ENCODE measurements at regions not wholly inside any gene's neighbourhood (a gene's known extent, or its start where the extent isn't known, plus 50 kb on each side); places are given as distances from the start of the nearest gene placed in this dataset.

GRCh38 chr7:131859147-131859821 is 302.9 kb upstream of the PODXL start:
- Histone ChIP-seq H3K36me3 (ENCODE audit: insufficient read depth, low read length) (no peaks in the 10 kb centered on the region), H3K27me3 (ENCODE audit: control insufficient read depth in 1 of 2, insufficient read depth in 2 of 2, low read length in 2 of 2) (no peaks in the 10 kb centered on the region), H3K9me3 (ENCODE audit: control insufficient read depth in 1 of 2, insufficient read depth in 1 of 2, low read length in 2 of 2) (peaks cover 0 to 3% of the 10 kb centered on the region in 2 experiments), H3K4me1 (ENCODE audit: insufficient read depth, low read length) (no peaks in the 10 kb centered on the region), H3K27ac (ENCODE audit: low read depth in 1 of 2, low read length in 2 of 2) (no peak overlapping the region), H3K4me3 (ENCODE audit: low read length) (no peak overlapping the region)
- no peak overlapping the region for H3K4me3 Mint-ChIP-seq
- no peaks in the 10 kb centered on the region for H3K4me1 Mint-ChIP-seq (ENCODE audit: low read depth)
- ATAC-seq (ENCODE audit: poor library complexity) (no peak), DNase-seq (peak in 9 of 14 experiments; percentile 6 to 40 (median 12))
- H3K36me3 Mint-ChIP-seq (ENCODE audit: low read depth), result no peaks in the 10 kb centered on the region
- H3K9me3 Mint-ChIP-seq, result no peaks in the 10 kb centered on the region
- ChIA-PET CTCF (interaction anchor here (1.0 to 1.3 kb wide), 2 partner anchors 8 to 10 kb away, joined by 3 read pairs; no protein-coding TSS in a partner anchor), POLR2A (no interaction called here)
- H3K27me3 Mint-ChIP-seq, result peaks cover 6% of the 10 kb centered on the region
- intact Hi-C loops (cut with DNase I, micrococcal nuclease), result loop anchor here in 1 of 2 experiments (5.0 to 10.0 kb wide), 2 partner anchors 1486 to 1573 kb away; no protein-coding TSS in a partner anchor
- peak; percentile 68 for TF ChIP-seq CTCF (IDR thresholded peaks at IDR 0.05)
- H3K27ac Mint-ChIP-seq, result no peak overlapping the region

- Mint-ChIP-seq H3K4me3 (no peak overlapping the region), H3K9me3 (no peaks in the 10 kb centered on the region), H3K27ac (no peak overlapping the region), H3K4me1 (ENCODE audit: low read depth) (no peaks in the 10 kb centered on the region), H3K27me3 (peaks cover 6% of the 10 kb centered on the region), H3K36me3 (ENCODE audit: low read depth) (no peaks in the 10 kb centered on the region)
- CTCF ChIA-PET, result interaction anchor here (1.3 kb wide), 1 partner anchor 10 kb away, joined by 3 read pairs; no protein-coding TSS in a partner anchor
- Histone ChIP-seq H3K9me3 (ENCODE audit: control insufficient read depth in 1 of 2, insufficient read depth in 1 of 2, low read length in 2 of 2) (peaks cover 0 to 4% of the 10 kb centered on the region in 2 experiments), H3K27ac (ENCODE audit: low read depth in 1 of 2, low read length in 2 of 2) (no peak overlapping the region), H3K4me3 (ENCODE audit: low read length) (no peak overlapping the region), H3K27me3 (ENCODE audit: control insufficient read depth in 1 of 2, insufficient read depth in 2 of 2, low read length in 2 of 2) (no peaks in the 10 kb centered on the region), H3K4me1 (ENCODE audit: insufficient read depth, low read length) (no peaks in the 10 kb centered on the region), H3K36me3 (ENCODE audit: insufficient read depth, low read length) (no peaks in the 10 kb centered on the region)
- DNase-seq, result no peak
- intact Hi-C loops (cut with DNase I, micrococcal nuclease), result loop anchor here in 1 of 2 experiments (5.0 to 10.0 kb wide), 2 partner anchors 1486 to 1574 kb away; no protein-coding TSS in a partner anchor
- no peak for TF ChIP-seq CTCF (IDR thresholded peaks at IDR 0.05)
- POLR2A ChIA-PET, result no interaction called here
- ATAC-seq (ENCODE audit: poor library complexity), result no peak
Measured at GRCh38 chr7:131858611-131859010, 302.2 kb upstream of the PODXL start.

- Mint-ChIP-seq H3K36me3 (ENCODE audit: low read depth) (no peaks in the 10 kb centered on the region), H3K4me3 (no peak overlapping the region), H3K27ac (no peak overlapping the region), H3K27me3 (peaks cover 26% of the 10 kb centered on the region), H3K9me3 (no peaks in the 10 kb centered on the region), H3K4me1 (ENCODE audit: low read depth) (no peaks in the 10 kb centered on the region)
- H3K9me3 ChIP-seq (ENCODE audit: control insufficient read depth in 1 of 2, insufficient read depth in 1 of 2, low read length in 2 of 2), result peaks cover 0 to 3% of the 10 kb centered on the region in 2 experiments
- intact Hi-C loops (cut with DNase I, micrococcal nuclease), result no loop called here
- H3K27me3 ChIP-seq (ENCODE audit: control insufficient read depth in 1 of 2, insufficient read depth in 2 of 2, low read length in 2 of 2), result no peaks in the 10 kb centered on the region
- DNase-seq (no peak), ATAC-seq (ENCODE audit: poor library complexity) (no peak)
- no peaks in the 10 kb centered on the region for H3K36me3 ChIP-seq (ENCODE audit: insufficient read depth, low read length)
- no peaks in the 10 kb centered on the region for H3K4me1 ChIP-seq (ENCODE audit: insufficient read depth, low read length)
- no peak overlapping the region for H3K27ac ChIP-seq (ENCODE audit: low read depth in 1 of 2, low read length in 2 of 2)
- no peak for TF ChIP-seq CTCF (IDR thresholded peaks at IDR 0.05)
- CTCF ChIA-PET, result no interaction called here
- POLR2A ChIA-PET, result no interaction called here
- no peak overlapping the region for H3K4me3 ChIP-seq (ENCODE audit: low read length)
Measured at GRCh38 chr7:131849472-131849871, 293.0 kb upstream of the PODXL start.
